Ishikawa (cell line): ENCODE measurements at regions not wholly inside any gene's neighbourhood (a gene's known extent, or its start where the extent isn't known, plus 50 kb on each side); places are given as distances from the start of the nearest gene placed in this dataset.

ENCODE experiments used
- CEBPB ChIP-seq: IDR thresholded peaks from 2 replicates; pipeline ENCODE4 v1.6.1; 2012
- CREB1 ChIP-seq: IDR thresholded peaks from 2 replicates; pipeline ENCODE4 v1.6.1; 2012; ENCODE audit warnings: low read depth
- EGR1 ChIP-seq: IDR thresholded peaks from 2 replicates; pipeline ENCODE4 v1.6.1; 2012
- EP300 ChIP-seq: IDR thresholded peaks from 2 replicates; pipeline ENCODE4 v1.6.1; 2012; ENCODE audit warnings: borderline replicate concordance
- FOXM1 ChIP-seq: IDR thresholded peaks from 2 replicates; pipeline ENCODE4 v1.6.1; 2012; ENCODE audit warnings: low read depth, borderline replicate concordance
- NFIC ChIP-seq: IDR thresholded peaks from 2 replicates; pipeline ENCODE4 v1.6.1; 2012
- RAD21 ChIP-seq: IDR thresholded peaks from 2 replicates; pipeline ENCODE4 v1.6.1; 2012; ENCODE audit warnings: low read depth
- TAF1 ChIP-seq: IDR thresholded peaks from 2 replicates; pipeline ENCODE4 v1.6.1; 2012; ENCODE audit warnings: low read depth, mild to moderate bottlenecking
- TCF12 ChIP-seq: IDR thresholded peaks from 2 replicates; pipeline ENCODE4 v1.6.1; 2012; ENCODE audit warnings: low read depth
- TEAD4 ChIP-seq: IDR thresholded peaks from 2 replicates; pipeline ENCODE4 v1.6.1; 2012
- YY1 ChIP-seq: IDR thresholded peaks from 2 replicates; pipeline ENCODE4 v1.6.1; 2012; ENCODE audit warnings: low read depth
- ZBTB7A ChIP-seq: IDR thresholded peaks from 2 replicates; pipeline ENCODE4 v1.6.1; 2012; ENCODE audit warnings: low read depth
- TF ChIP-seq, protein P1 (sequence below): IDR thresholded peaks from 2 replicates; pipeline ENCODE4 v1.6.1; 2012; ENCODE audit warnings: low read depth, mild to moderate bottlenecking
- TF ChIP-seq, protein P2 (sequence below): IDR thresholded peaks from 2 replicates; pipeline ENCODE4 v1.6.1; 2012
- TF ChIP-seq, protein P3 (sequence below): IDR thresholded peaks from 2 replicates; pipeline ENCODE4 v1.6.1; 2012

DNA sequence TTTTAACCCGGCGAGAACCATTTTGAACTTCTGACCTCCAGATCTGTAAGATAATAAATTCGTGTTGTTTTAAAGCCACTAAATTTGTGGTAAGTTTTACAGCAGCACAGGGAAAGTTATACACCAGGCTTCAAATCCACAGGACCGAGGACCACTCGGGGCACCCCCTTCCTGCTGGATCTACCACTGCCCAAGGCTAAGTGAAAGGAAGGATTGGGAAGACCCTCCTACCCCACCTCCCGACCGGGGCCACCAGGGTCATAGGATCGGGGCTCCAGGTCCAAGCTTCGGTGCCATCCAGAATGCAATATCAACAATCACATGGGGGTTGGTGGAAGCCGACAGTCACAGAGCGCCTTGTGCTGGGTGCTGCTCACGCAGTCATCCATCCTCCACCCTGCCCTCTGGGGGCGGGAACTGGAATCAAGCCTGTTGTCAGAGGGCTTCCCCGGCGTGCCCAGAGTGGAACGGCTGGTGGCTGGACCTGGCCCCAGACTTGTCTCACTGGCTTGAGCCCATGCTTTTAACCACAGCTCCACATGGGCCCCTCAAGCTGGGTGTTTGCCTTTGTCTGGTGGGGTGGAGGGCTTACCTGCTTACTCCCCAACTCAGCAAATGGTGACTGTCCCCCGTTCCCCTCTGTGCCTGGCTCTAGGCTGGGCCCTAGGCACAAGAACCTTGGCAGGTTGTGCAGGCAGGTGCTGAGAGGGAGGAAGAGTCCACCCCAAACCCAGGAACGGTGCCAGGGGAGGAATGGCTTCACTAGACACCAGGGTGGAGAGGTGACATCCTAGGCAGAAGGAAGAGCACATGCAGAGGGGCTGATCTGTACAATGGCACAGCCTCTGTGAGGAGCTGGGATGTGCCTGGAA lies 180.3 kb upstream of the RTL1 start:
- TF ChIP-seq YY1 (no peak), TEAD4 (no peak), EGR1 (no peak), ZBTB7A (no peak), NFIC (no peak), TAF1 (no peak)
- TF ChIP-seq, protein P1, sequence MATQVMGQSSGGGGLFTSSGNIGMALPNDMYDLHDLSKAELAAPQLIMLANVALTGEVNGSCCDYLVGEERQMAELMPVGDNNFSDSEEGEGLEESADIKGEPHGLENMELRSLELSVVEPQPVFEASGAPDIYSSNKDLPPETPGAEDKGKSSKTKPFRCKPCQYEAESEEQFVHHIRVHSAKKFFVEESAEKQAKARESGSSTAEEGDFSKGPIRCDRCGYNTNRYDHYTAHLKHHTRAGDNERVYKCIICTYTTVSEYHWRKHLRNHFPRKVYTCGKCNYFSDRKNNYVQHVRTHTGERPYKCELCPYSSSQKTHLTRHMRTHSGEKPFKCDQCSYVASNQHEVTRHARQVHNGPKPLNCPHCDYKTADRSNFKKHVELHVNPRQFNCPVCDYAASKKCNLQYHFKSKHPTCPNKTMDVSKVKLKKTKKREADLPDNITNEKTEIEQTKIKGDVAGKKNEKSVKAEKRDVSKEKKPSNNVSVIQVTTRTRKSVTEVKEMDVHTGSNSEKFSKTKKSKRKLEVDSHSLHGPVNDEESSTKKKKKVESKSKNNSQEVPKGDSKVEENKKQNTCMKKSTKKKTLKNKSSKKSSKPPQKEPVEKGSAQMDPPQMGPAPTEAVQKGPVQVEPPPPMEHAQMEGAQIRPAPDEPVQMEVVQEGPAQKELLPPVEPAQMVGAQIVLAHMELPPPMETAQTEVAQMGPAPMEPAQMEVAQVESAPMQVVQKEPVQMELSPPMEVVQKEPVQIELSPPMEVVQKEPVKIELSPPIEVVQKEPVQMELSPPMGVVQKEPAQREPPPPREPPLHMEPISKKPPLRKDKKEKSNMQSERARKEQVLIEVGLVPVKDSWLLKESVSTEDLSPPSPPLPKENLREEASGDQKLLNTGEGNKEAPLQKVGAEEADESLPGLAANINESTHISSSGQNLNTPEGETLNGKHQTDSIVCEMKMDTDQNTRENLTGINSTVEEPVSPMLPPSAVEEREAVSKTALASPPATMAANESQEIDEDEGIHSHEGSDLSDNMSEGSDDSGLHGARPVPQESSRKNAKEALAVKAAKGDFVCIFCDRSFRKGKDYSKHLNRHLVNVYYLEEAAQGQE, result no peak
- TF ChIP-seq, protein P2, sequence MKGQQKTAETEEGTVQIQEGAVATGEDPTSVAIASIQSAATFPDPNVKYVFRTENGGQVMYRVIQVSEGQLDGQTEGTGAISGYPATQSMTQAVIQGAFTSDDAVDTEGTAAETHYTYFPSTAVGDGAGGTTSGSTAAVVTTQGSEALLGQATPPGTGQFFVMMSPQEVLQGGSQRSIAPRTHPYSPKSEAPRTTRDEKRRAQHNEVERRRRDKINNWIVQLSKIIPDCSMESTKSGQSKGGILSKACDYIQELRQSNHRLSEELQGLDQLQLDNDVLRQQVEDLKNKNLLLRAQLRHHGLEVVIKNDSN, result no peak

DNA sequence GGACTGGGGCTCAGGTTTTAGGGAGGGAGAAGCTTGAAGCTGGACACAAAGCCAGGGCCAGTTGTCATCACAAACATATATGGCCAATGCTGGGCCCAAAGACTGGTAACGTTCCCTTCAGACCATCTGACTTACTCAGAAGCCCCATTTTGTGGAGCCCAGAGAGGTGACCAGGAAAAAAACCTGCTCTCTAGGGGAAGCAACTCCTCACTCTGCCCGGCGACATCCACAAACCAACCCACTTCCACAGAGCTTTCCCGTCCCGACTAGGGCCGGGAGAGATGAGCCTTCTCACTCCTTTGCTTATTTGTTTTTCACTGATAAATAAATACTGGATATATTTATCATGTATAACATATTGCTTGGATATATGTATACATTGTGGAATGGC lies 180.9 kb upstream of the RTL1 start:
- TF ChIP-seq TEAD4 (no peak), FOXM1 (no peak), TCF12 (no peak), NFIC (no peak), EGR1 (no peak), YY1 (no peak), CREB1 (no peak), TAF1 (no peak), CEBPB (no peak), ZBTB7A (no peak), RAD21 (no peak), EP300 (no peak)
- TF ChIP-seq, protein P3, sequence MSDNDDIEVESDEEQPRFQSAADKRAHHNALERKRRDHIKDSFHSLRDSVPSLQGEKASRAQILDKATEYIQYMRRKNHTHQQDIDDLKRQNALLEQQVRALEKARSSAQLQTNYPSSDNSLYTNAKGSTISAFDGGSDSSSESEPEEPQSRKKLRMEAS, result no peak
- TF ChIP-seq, protein P2, result no peak
- TF ChIP-seq, protein P1, result no peak

DNA sequence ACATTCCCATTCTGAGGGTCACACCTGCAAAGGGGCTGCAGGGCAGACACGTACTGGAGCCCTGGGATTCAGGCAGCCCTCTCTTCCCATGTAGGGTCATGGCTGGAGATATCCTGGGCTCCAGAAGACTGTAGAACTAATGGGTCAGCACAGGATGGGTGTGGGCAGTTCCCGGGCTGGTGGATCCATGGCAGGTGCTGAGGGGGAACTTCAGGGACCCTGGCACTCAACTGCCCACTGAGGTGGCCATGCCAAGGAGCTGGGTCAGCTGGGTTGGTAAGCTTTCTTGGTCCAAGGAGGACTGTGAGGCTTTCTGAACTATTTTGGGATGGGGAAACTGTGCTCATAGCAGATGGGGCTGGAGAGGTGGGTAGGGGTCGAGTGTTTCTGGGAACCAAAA lies 183.4 kb upstream of the RTL1 start:
- TF ChIP-seq, protein P2, result no peak
- TF ChIP-seq FOXM1 (no peak), ZBTB7A (no peak), NFIC (no peak), EP300 (no peak), TEAD4 (no peak), TAF1 (no peak), EGR1 (no peak), CEBPB (no peak), TCF12 (no peak)

DNA sequence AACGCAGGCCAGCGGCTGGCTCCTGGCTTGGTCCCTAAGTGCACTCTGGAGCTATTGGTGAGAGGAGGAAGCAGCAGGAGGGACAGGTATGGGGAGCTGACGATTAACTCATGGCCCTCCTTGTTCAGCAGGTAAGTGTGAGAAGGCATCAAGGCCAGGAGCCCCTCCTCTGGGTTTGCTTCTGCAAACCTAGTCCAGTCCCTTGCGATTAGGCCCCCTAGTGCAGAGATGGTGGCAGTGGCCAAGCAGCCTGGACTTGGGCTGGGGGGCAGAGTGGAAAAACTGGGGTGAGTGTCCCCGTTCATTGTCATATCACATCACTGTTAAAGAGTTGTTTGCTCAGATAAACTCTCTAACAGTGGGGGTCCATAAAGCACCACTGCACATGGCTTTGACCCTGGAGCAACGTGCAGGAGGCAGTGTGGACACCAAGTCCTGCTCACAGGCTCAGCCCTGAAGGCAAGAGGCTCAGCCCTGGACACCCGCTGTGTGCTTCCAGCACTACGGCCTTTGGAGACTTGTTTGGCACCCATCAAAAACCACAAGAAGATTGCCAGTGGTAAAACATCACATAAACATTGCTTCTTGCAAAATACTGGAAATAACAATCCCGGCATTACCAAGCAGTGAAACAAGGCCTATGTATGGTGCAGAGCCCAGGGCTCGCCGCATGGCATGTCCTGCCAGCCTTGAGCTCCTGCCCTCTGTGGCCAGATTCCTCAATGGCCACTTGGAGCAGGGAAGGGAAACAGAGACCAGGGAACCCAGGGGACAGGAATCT lies 184.3 kb upstream of the RTL1 start:
- TF ChIP-seq YY1 (no peak), EGR1 (no peak), RAD21 (no peak), TCF12 (no peak), TAF1 (no peak), NFIC (no peak), EP300 (no peak), TEAD4 (no peak), ZBTB7A (no peak)

DNA sequence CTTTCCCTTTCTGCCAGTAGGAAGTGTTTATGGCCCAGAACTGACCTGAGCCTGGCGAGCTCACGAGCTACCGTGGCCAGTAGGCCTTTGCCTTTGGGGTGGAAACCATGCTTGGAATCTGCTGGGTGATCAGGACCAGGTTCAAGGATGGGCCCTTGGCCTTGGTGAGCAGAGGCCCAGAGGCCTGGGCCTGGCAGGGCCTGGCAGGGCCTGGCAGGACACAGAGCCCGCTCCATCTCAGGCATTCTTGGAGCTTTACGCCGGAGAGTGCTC lies 184.8 kb upstream of the RTL1 start:
- TF ChIP-seq CEBPB, result no peak
- no peak for TF ChIP-seq FOXM1
- no peak for TF ChIP-seq TAF1
- TF ChIP-seq EP300, result no peak
